Stimulated activated CD4-positive, alpha-beta T cell treated with anti-CD3 and anti-CD28 coated beads, Interleukin-4, amount 100 ng/mL, for 1 hour (primary cell): ENCODE measurements at regions not wholly inside any gene's neighbourhood (a gene's known extent, or its start where the extent isn't known, plus 50 kb on each side); places are given as distances from the start of the nearest gene placed in this dataset.

Experiments used
- DNase-seq: peaks from one replicate; pipeline ENCODE4 v3.0.0-alpha.2; 2020

GRCh38 chr14:98890556-98891340, 381.2 kb downstream of the BCL11B start:
- DNase-seq, result no peak

DNA sequence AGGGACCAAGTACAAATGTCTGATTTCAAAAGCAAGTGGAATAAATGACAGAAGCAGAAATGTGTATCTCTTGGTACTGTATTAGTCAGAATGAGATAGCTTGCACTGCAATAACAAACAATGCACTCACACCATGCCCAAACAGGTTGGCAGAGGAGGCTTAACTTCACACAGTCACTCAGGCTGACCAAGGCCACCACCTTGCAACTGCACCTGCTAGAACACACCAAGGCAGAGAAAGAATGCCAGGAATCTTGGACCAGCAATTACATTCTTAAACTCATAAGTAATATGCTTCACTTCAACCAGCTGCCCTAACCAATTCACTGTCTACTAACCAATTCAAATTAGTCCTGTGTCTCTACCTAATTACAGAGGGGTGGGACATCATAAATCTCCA, 378.3 kb downstream of the BCL11B start:
- DNase-seq, result no peak

DNA sequence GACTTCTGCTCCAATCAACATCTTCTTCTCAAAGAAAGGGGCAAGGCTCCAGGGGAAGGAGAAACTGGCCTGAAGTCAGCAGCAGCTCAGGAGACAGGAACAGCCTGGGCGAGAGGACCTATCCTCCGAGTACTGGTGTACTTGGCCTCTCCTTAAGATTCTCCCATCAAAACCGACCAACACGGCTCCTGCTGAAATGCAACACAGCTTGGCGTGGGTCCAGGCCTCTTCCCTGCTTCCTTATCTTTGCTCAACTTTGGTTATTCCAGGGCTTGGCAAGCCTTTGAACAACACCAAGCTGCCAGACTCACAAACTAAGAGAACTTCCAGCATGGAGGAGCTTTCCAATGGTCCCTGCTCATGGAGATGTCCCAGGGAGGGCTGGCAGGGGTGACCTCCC, 377.4 kb downstream of the BCL11B start:
- DNase-seq, result no peak

- no peak for DNase-seq
Observed at GRCh38 chr14:98896449-98896848, 375.5 kb downstream of the BCL11B start.

GRCh38 chr14:98897605-98898309, 374.2 kb downstream of the BCL11B start:
- no peak for DNase-seq

DNA sequence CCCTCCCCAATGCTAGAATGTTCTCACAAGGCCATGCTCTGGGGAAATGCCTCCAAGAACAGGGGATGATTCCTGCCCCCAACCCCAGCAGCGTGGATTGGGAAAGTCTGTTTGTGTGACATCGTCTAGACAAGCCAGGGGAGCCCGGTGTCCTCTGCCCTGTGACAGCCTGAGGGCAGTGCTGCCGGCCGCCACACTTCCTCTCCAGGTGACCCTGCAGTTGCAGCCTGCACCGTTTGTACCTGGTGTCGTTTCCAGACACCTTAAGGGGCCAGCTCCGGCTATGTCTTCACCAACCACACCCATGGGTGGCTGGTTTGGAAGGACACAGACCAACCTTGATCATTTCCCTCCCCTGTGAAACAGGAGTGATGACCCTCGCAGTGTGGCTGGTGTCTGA, 372.6 kb downstream of the BCL11B start:
- DNase-seq, result no peak

- DNase-seq, result no peak
Observed at GRCh38 chr14:98900236-98900635, 371.8 kb downstream of the BCL11B start.

DNA sequence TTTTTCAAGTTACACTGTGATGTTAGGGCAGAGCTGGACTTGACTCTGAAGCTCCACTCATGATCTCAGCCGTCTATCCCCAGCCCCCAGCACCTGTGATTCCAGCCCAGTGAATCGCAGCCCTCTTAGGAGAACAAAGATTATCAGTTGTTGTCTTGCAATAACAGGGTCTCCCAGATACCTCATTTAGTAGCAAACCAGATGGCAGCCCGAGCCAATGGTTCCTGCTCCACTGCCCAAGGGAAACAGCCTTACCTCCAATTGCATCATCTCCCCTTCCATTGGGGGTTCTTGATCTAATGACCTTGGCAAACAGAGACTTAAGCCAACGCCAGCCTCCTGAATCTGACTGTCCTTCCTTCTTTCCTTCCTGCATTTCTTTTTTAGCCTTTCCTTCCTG, 371.2 kb downstream of the BCL11B start:
- DNase-seq, result no peak

DNA sequence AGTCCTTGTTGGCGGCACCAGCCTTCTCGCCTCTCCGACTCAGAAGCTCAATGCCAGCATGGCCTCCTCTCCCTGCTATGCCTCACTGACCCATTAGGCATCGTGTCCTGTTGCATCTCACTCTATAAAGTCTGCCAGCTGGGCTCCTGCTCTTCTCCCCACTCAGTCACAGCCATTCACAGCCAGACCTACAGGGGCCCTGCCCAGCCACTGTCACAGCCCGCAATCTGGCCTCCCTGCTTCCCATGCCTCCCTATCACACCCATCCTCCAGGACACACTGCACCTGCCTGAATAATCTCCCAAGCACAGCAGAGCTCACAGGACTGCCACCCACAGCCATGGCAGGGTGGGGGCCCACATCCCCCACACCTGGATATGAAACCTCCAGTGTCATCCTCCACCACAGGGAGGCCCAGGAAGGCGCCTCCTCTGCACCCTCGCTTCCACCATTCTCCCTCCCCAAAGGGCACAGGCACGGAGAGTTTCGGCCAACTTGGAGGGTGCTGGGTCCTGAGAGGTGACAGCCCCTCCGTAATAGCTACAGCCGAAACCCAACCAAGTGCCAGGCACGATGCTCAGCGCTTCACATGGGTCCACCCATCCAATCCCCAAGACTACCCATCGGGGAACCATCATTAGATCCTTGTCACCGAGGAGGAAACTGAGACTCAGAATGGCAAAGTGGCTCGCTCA, 370.3 kb downstream of the BCL11B start:
- no peak for DNase-seq

DNA sequence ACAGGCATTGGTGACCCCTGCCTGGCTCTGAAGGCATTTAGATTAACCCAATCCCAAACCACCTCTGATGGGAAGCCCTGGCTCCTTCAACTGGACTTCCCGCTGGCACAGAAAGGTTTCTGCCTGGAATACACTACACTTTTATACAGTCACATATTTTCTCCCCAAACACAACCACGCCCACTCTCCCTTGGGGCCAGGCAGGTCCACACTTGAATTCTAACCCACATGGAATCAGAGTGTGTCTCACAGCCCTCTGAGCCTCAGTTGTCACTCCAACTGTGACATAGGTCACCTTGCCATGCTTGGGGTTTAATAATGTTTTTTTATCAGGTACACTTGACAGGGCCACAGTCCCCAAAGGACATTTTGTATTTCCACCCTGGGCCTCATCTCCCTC, 368.6 kb downstream of the BCL11B start:
- DNase-seq, result no peak

DNA sequence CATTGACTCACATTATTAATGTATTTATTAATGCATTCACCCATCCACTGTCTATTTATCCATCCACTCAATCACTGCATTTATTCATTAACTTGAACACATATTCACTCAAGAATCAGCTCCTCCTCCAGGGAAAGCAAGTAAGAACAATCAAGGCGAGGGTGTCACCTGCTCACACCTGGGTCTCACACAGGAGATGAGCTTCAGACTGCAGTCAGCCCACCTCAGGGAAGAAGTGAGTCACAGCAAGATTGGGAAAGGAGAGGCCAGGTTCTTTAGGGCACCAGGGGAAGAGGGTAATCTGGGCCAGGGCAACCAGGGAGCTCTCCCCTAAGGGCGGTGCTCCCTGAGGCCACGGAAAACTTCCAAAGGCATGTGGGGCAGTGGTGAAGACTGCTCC, 367.3 kb downstream of the BCL11B start:
- DNase-seq, result no peak

DNA sequence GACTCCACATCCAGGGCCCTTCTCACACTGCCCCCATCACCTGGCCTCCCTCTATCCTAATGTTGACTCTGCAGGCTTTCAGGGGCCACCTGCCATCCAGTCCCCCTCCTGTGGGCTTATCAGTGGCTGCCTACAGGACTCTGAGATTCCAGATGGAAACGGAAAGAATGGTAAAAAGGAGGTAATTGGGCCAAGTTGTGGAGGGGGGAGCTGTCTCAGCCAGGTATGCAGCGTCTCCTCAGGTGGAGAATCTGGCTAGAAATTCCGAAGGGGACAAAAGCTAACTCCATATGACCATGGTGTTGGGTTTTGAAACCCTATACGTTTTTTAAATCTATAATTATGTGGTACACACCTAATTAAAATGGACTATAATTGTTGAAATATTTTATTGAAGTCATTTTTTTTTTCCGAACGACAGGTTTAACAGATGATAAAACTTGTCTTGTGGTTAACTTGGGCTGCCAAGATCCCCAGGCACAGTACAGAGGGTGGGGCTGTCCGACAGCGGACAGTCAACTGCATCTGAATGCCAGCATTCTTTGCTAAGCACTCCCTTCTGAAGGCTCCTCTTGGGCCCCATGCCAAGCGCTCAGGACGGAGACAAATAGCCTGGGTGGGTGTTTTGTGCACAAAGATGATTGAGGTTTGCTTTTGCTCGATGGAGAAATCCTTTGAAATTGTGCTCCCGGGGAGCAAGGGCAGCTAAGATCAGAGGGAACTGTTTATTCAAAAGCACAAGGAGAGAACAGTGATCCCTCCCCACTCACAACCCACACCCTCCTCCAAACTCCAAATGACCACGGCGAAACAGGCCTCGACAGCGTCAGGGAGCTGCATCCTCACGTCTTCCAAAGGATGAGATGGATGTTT, 365.6 kb downstream of the BCL11B start:
- DNase-seq, result no peak

GRCh38 chr14:98907271-98907670, 364.7 kb downstream of the BCL11B start:
- no peak for DNase-seq

GRCh38 chr14:98908050-98908449, 363.9 kb downstream of the BCL11B start:
- DNase-seq, result no peak

DNA sequence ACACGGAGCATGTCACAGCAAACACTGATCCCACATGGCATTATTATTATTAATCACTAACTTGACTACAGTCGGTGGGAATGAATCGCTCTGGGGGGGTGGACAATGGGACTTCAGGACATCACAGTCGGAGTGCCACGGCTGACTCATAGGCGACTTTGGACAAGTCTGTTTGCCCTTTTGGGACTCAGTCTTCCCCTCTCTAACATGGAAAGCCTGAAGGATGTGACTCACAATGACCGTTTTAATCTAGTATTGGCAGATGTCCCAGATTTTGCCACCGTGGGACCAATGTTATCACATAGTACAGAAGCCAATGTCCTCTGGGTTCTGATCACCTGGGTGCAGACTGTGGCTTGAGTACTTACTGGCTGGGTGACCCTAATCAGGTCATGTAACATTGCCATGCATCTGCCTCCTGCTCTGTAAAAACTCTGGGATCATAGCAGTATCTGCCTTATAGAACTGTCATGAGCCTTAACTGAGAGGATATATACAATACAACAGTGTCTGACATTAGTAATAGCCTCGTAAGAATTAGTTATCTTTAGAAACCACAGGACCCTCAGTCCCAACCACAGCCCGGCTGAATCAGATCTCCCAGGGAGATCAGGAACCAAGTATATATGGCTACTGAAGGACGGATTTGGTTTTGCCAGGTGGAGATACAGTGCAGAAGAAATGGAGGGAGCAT, 362.6 kb downstream of the BCL11B start:
- no peak for DNase-seq

DNA sequence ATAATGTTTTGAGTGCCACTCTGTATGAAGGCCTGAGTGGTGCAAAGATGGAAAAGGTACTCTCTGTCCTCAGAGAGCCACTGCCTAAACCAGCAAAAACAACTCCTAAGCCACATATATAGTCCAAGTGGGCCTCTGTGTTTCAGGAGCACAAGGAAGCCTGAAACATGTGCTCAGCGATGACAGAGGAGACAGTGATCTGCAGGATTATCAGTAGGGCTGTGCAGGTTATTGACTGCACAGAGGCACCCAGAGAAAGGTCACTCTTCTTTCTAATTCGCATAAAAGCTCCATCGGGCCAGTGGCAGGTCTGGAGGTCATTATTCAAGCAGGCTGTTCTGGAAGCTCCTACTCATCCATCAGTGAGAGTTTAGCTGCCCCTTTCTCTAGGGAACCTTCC, 361.9 kb downstream of the BCL11B start:
- DNase-seq, result no peak

- no peak for DNase-seq
Observed at GRCh38 chr14:98912655-98913054, 359.3 kb downstream of the BCL11B start.

GRCh38 chr14:98913967-98914650, 357.9 kb downstream of the BCL11B start:
- DNase-seq, result no peak

DNA sequence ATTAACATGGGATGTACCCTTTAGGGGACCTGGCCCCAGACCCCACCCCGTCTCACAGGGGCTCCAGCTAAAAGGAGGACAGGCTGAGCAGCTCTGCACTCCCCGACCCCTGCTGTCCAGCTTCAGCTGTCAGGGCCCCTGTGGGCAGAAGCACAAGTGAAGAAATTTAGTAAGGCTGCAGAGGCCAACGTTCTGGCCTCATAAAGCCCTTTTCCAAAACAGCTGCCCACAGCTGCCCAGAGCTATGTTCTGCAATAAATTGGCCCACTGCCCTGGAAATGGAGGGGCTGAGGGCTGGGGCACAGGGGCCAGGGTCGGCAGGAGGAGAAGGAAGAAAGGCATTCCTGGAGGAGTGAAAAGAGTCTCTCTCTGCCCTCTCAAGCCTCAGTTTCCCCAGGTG, 357.1 kb downstream of the BCL11B start:
- no peak for DNase-seq

- no peak for DNase-seq
Observed at GRCh38 chr14:98915625-98916024, 356.4 kb downstream of the BCL11B start.

GRCh38 chr14:98916036-98916435, 356.0 kb downstream of the BCL11B start:
- no peak for DNase-seq

DNA sequence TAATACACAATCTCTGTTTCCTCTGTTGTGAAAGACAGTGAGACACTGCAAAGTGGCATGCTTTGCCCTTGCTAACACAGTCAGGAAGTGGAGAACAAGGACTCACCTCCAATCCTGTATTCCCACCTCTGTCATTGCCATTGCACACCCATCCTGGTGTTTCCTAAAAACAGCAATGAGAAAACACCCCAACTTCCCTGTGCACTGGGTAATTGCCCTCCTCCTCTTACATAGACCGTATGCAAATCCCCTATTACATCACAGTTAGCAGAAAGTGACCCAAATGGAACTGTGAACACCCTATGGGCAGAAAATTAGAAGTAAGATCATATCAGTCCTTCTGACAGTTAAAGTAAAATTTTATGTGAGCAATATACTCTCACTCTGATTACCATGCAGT, 355.5 kb downstream of the BCL11B start:
- DNase-seq, result no peak
